HG03097 (cell line): ENCODE measurements at regions not wholly inside any gene's neighbourhood (a gene's known extent, or its start where the extent isn't known, plus 50 kb on each side); places are given as distances from the start of the nearest gene placed in this dataset.

ENCODE experiments used
- ATAC-seq: cut with Tn5 transposase; IDR thresholded peaks from one replicate; pipeline ENCODE4 v1.9.1; 2021; ENCODE audit not compliant: unreplicated experiment, low FRiP score

GRCh38 chr14:71646518-71646917 is 285.7 kb upstream of the RGS6 start:
- no peak for ATAC-seq

- ATAC-seq, result no peak
These were observed 285.0 kb upstream of the RGS6 start for GRCh38 chr14:71647086-71647784.

DNA sequence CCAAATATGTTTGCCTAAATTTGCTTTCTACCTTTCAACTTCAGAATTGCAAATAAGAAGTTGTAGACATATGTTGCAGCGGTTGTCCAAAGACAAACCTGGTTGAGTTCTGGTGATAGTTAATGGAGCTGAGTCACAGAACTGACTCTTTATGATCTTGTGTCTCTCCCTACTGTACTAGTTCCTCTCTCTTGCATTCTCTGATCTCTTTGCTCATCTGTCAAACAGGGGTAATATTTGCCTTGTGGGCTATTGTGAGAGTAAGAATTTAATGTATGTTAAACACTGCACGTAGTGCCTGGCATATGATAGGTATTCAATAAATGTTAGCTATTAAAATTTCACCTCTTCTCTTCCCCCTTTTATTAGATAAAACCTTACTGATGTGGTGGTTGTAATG is 283.5 kb upstream of the RGS6 start:
- ATAC-seq, result no peak

DNA sequence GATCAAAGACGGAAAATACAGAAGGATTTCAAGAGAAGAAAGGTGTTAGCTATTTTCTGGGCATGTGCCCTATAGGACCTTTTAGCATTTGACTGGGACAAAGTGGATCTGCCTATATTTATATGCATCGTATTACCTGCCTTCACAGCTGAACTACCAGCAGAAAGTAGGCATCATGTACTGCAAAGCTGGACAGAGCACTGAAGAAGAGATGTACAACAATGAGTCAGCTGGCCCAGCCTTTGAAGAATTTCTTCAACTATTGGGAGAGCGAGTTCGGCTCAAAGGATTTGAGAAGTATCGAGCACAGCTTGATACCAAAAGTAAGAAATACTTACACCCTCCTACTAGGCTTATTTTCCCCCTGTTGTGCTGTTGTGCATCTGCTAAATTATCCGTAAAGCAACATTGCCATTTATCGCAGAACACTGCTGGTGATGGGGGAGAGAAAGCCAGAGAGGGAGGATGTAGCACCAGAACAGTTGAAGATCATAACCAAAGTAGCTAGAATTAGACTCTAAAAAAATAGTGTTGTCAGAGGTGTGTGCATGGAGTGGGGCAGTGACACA is 282.0 kb upstream of the RGS6 start:
- no peak for ATAC-seq

DNA sequence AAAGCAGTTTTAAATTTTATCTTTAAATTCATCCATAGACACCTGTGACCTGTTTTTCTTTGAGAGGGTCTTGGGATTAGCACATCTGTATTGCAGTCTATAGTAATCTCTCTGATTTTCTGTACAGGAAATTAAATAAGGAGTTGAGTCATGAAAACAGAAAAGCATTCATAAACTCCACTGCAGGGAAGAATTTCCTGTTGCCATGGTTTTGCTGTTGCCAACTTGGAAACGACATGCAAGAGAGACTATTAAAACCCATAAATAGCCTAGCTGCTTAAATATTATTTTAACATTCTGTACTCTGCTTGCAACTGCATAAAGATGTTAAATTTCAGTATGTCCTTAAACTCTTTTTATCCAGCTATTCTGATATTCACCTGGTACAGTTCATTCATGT is 281.0 kb upstream of the RGS6 start:
- ATAC-seq, result no peak

GRCh38 chr14:71652368-71652767 is 279.9 kb upstream of the RGS6 start:
- ATAC-seq, result no peak

DNA sequence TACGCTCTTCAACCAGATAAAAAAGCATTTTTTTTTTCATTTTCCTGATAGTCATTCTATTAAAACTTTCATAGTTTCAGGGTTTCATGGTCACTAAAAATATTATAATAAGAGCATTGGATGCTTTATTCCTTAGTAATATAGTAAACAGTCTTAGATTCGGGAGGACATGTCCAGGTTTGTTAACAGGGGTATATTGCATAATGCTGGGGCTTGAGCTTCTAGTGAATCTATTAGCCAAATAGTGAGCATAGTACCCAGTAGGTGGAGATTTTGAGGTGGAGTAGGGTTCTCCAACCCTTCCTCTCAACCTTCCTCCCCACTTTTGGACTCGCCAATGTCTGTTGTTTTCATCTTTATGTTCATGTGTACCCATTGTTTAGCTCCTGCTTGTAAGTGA is 277.4 kb upstream of the RGS6 start:
- no peak for ATAC-seq

DNA sequence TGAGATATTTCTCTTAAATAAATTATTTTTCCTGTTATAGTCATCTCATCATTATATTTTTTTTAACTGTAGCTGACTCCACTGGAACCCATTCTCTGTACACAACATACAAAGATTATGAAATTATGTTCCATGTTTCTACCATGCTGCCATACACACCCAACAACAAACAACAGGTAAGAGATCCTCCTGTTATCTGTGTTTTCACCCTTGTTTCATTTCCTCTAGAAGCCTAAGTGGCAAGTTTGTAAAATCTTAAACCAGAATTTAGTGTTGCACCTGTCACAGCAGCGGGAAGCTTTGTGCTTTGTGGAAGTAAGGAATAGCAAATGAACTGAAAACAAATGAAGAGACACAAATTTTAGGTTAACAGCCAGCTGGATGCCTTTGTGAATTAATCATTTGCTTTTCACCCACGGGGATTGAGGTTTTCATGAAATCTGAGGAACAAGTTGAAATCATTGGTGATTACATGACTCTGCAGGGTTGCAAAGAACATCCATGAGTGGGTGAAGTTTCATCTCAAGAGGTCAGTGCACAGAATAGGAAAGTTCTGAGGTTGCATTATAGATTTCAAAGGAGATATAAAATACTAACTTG is 273.9 kb upstream of the RGS6 start:
- ATAC-seq, result no peak

DNA sequence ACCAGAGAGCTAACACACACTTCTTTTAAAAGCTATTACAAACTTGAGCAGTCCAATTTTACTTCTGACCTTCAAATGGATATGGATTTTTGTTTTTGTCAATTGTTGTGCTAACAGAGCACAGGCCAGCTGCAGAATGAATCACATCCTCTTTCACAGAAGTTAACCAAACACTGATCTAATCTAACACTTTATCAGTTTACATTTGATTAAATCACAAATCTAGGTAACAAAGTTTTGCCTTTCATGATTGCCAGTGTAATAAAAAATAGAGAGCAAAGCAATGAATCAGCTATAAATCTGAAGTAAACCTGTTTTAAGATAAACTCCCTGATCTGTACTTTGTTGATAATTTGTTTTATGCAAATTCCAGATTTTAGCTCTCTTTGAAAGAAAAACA is 273.1 kb upstream of the RGS6 start:
- ATAC-seq, result no peak

- no peak for ATAC-seq
These were observed 270.8 kb upstream of the RGS6 start for GRCh38 chr14:71661441-71661840.

GRCh38 chr14:71662291-71662790 is 269.9 kb upstream of the RGS6 start:
- no peak for ATAC-seq

DNA sequence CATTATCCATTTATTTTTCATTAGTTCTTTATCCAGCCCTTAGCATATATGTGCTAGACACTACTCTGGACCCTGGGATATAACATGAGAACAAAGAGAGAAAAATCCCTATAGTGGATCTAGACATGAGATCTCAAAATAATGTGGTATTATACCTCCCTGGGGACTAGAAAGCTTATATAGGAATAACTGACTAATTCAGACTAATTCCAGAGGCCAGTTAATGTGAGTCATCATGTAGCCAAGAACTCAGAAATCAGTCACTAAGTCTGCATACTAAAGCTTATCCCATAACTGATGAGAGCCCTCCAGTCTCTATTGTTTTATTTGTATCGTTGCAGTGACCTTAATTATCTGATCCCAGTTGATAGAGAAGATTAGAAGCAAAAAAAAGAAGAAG is 267.1 kb upstream of the RGS6 start:
- no peak for ATAC-seq

DNA sequence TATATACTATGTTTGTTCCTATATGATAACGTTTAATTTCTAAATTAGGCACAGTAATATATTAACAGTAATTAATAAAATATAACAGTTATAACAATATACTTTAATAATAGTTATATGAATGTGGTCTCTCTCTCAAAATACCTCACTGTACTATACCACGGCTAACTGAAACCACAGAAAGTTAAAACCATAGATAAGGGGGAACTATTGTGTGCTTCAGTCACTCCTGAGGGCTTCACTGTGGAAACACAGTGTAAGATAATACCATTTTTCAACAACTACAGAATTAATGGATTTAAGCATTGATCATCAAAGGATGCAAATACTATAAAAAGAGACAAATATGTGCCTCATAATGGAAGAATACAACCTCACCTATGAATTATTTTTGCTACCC is 266.4 kb upstream of the RGS6 start:
- ATAC-seq, result no peak

- ATAC-seq, result no peak
These were observed 265.6 kb upstream of the RGS6 start for GRCh38 chr14:71666571-71667145.

DNA sequence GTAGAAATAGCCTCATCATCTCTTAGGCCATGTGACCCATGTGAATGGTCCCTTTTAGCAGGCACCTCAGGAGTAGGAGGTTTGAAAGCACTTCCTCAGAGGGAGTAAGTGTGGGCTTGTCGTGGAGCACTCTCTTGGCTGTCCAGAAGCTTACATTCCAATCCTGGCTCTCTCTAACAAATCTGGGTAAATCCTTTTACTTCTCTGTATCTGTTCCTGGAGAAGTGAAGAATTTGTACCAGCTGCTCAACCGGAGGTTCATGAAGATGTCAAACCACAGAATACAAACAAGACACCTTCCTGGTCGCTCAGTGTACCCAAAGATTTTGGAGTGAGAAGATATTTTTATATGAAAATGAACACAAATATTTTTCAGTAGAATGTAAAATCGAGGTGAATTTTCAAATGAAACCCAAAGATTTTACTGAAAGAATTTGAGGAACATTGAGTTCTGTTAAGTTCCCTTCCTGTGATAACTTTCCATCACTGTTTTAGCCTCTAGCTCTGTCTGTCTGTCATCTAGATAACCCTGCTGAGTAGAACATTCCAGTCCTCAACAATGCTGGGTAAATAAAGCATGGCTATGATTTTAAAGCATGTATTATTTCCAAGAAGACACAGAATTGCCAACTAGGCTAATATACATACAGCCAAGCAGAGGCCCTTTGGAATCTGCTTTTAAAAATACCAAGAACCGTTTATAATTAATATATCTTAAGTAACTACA is 263.9 kb upstream of the RGS6 start:
- no peak for ATAC-seq

DNA sequence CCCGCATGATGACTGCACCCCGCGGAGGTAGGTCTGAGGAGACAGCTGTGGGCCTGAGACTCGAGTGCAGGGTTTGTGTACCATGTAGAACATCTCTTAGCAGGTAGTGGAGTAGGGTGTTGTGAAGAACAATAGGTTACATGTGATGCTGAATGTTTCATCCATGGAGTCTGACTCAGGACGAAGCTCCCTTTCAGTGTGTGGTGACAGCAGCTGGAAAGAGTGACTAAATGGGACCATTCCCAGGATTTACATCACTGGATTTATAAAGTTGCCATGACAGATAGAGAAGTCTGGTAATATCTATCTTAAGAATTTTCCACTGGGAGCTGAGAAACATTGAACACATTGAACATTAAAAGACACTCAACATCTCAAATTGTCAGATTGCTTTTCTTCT is 259.6 kb upstream of the RGS6 start:
- ATAC-seq, result no peak

- ATAC-seq, result no peak
These were observed 256.9 kb upstream of the RGS6 start for GRCh38 chr14:71675126-71675899.

DNA sequence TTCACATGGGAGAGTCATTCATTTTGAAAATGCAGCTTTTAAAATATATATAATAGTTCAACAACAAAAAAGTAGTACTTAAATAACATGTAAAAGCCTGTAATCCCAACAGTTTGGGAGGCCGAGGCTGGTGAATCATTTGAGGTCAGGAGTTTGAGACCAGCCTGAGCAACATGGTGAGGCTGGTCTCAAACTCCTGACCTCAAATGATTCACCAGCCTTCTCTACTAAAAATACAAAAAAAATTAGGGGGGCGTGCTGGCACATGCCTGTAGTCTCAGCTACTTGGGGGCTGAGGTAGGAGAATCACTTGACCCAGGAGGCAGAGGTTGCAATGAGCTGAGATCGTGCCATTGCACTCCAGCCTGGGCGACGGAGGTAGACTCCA is 256.3 kb upstream of the RGS6 start:
- no peak for ATAC-seq

DNA sequence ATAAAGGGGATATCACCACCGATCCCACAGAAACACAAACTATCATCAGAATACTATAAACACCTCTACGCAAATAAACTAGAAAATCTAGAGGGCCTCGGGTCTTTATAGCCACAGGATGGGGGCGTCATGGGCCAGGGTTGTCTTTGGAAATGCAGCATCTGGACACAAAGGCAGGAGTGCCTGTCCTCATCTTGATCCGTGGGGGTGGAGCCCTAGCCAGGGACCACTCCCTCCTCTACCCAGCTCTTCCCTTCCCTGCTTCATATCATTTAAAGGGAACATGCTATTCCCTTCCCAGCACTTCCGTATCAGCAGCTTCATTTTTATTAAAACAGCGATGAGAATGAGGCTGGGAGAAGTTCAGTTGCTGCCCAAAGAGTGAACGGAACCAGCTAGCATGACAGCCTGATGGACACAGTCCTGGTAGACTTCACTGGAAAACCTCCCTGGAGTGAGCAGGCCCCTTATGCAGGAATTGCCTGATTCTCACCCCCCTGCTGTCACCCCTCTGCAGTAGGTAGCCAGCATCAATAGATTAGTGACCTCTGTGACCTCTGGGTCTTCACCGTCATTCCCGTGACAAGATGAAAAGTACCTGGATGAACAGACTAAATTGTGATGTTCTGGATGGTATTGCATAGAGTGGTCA is 251.4 kb upstream of the RGS6 start:
- ATAC-seq, result no peak

- no peak for ATAC-seq
These were observed 249.9 kb upstream of the RGS6 start for GRCh38 chr14:71682337-71682736.
